K562 (cell line): ENCODE measurements at regions not wholly inside any gene's neighbourhood (a gene's known extent, or its start where the extent isn't known, plus 50 kb on each side); places are given as distances from the start of the nearest gene placed in this dataset.

Source experiments
- ATAC-seq: fragments of 200-7000 bp; cut with Tn5 transposase; 3 replicates; pipeline ENCODE4 v1.9.1; 2020; ENCODE audit warnings: moderate library complexity
- BruUV-seq: library from RNA; stranded (reverse); fragments of 400-500 nt; replicated peaks from 2 replicates; lab custom pipeline; 2021; lab: Mats Ljungman, UMichigan
- CTCF ChIA-PET: fragments of 300-600 bp; formaldehyde crosslinking; extraction: SDS; loops from one replicate; lab custom pipeline; 2021; ENCODE audit warnings: low intra/inter-chr PET ratio; lab: Yijun Ruan, JAX
- POLR2A ChIA-PET: fragments of 300-600, 350-650 bp; sonication (Branson Sonifier 250); formaldehyde crosslinking; extraction: SDS; loops from one replicate; lab custom pipeline; 2021; ENCODE audit warnings: antibody characterized with exemption, inconsistent platforms; lab: Yijun Ruan, JAX
- DNase-seq, 4 experiments: peaks; one replicate each; pipeline versions ENCODE4 v3.0.0 to v3.0.0-alpha.2; 2011 to 2018; ENCODE audit warnings: low spot score in 3 of 4, mixed read lengths in 3 of 4; ENCODE audit errors: extremely low read depth in 1 of 4
- FAIRE-seq: peaks from 2 replicates; lab custom pipeline; 2011; peaks lifted over from hg19 to GRCh38; lab: Jason Lieb, UNC
- H2AFZ ChIP-seq: 2 replicates; pipeline ENCODE4 v1.6.0; 2011; ENCODE audit warnings: low read depth, low read length, control low read depth, inconsistent platforms
- H3K27ac ChIP-seq: fragments of 200-600 bp; 3 replicates; pipeline ENCODE4 v1.8.0; 2011; ENCODE audit warnings: low read depth, mild to moderate bottlenecking, control low read depth, inconsistent platforms, low read length, moderate library complexity, mixed read lengths; ENCODE audit errors: extremely low read depth
- H3K27me3 ChIP-seq, 2 experiments: fragments of 300-600 bp in 1 of 2; 2 replicates in 1 of 2; 3 replicates in 1 of 2; pipeline versions ENCODE4 v1.6.0 to v1.8.0; 2011; ENCODE audit warnings: inconsistent platforms in 2 of 2, low read length in 2 of 2, mild to moderate bottlenecking in 1 of 2, mixed read lengths in 1 of 2, moderate library complexity in 1 of 2; ENCODE audit not compliant: control insufficient read depth in 2 of 2, insufficient read depth in 2 of 2
- H3K36me3 ChIP-seq: fragments of 300-600 bp; 3 replicates; pipeline ENCODE4 v1.8.0; 2011; ENCODE audit warnings: mild to moderate bottlenecking, low read length, inconsistent platforms; ENCODE audit not compliant: control insufficient read depth, insufficient read depth
- H3K4me1 ChIP-seq, 2 experiments: fragments of 200-600 bp in 1 of 2; replicated peaks in 1 of 2; 2 replicates in 1 of 2; 3 replicates in 1 of 2; pipeline versions ENCODE4 v1.5.1 to v1.8.0; 2011; ENCODE audit warnings: inconsistent platforms in 2 of 2, low read length in 2 of 2, mild to moderate bottlenecking in 1 of 2, mixed read lengths in 1 of 2, moderate library complexity in 1 of 2; ENCODE audit not compliant: control insufficient read depth in 2 of 2, insufficient read depth in 2 of 2
- H3K4me2 ChIP-seq: 2 replicates; pipeline ENCODE4 v1.6.1; 2011; ENCODE audit warnings: low read length, control low read depth, inconsistent platforms, mixed read lengths; ENCODE audit not compliant: insufficient read depth
- H3K4me3 ChIP-seq: fragments of 200-600 bp; sonication (generic), shearing (Covaris generic); 2 replicates; pipeline ENCODE4 v1.5.1; 2016; ENCODE audit warnings: control low read depth, inconsistent platforms
- H3K79me2 ChIP-seq: fragments of 200-600 bp; 3 replicates; pipeline ENCODE4 v1.8.0; 2011; ENCODE audit warnings: low read length, inconsistent platforms; ENCODE audit not compliant: control insufficient read depth, insufficient read depth
- H3K9ac ChIP-seq, 2 experiments: 2 replicates each; pipeline versions ENCODE4 v1.6.0 to v1.6.1; 2011; ENCODE audit warnings: low read depth in 2 of 2, low read length in 2 of 2, control low read depth in 1 of 2, inconsistent platforms in 1 of 2, mild to moderate bottlenecking in 1 of 2, mixed read lengths in 1 of 2; ENCODE audit not compliant: insufficient read depth in 1 of 2
- H3K9me1 ChIP-seq: one replicate; pipeline ENCODE4 v1.6.0; 2011; ENCODE audit warnings: inconsistent platforms, mild to moderate bottlenecking, low read length, moderate library complexity; ENCODE audit not compliant: control insufficient read depth, insufficient read depth
- H3K9me3 ChIP-seq: replicated peaks from 2 replicates; pipeline ENCODE4 v1.5.1; 2011; ENCODE audit warnings: low read depth, low read length, inconsistent platforms; ENCODE audit not compliant: control insufficient read depth, insufficient read depth
- H4K20me1 ChIP-seq: replicated peaks from 2 replicates; pipeline ENCODE4 v1.6.1; 2011; ENCODE audit warnings: low read length, inconsistent platforms, mixed read lengths; ENCODE audit not compliant: control insufficient read depth, insufficient read depth
- ATF2 ChIP-seq: sonication (generic); formaldehyde crosslinking; IDR thresholded peaks from 2 replicates; pipeline ENCODE4 v1.8.1; 2022; ENCODE audit warnings: missing genetic modification reagents
- BRD9 ChIP-seq: fragments of 450-650 bp; IDR thresholded peaks from 2 replicates; pipeline ENCODE4 v1.6.1; 2018; ENCODE audit warnings: low read depth; ENCODE audit not compliant: partially characterized antibody
- CBFB ChIP-seq: sonication (generic); formaldehyde crosslinking; IDR thresholded peaks from 2 replicates; pipeline ENCODE4 v1.4.0; 2020; ENCODE audit warnings: mild to moderate bottlenecking, missing genetic modification reagents
- CREB1 ChIP-seq, 2 experiments: sonication (generic) in 1 of 2; formaldehyde crosslinking in 1 of 2; IDR thresholded peaks; 2 replicates each; pipeline versions ENCODE4 v1.6.1 to v1.8.0; 2012 to 2022; ENCODE audit warnings: inconsistent platforms in 1 of 2, mild to moderate bottlenecking in 1 of 2, missing genetic modification reagents in 1 of 2, moderate library complexity in 1 of 2
- EP400 ChIP-seq: fragments of 450-650 bp; IDR thresholded peaks from 2 replicates; pipeline ENCODE4 v1.6.1; 2017; ENCODE audit warnings: antibody characterized with exemption, mild to moderate bottlenecking, moderate library complexity
- MXD1 ChIP-seq: fragments of 250-450 bp; sonication (Bioruptor Pico); IDR thresholded peaks from 2 replicates; pipeline ENCODE4 v1.8.0; 2021; ENCODE audit warnings: borderline replicate concordance, mild to moderate bottlenecking, moderate library complexity; ENCODE audit not compliant: poor library complexity, severe bottlenecking
- PCBP1 ChIP-seq: fragments of 200-400 bp; formaldehyde crosslinking; IDR thresholded peaks from 2 replicates; pipeline ENCODE4 v1.6.1; 2018; ENCODE audit warnings: mild to moderate bottlenecking, low read depth, low read length; ENCODE audit not compliant: poor library complexity, severe bottlenecking
- RCOR1 ChIP-seq, 2 experiments: IDR thresholded peaks; 2 replicates each; pipeline ENCODE4 v1.6.1; 2012; ENCODE audit warnings: low read depth in 2 of 2, low read length in 2 of 2, borderline replicate concordance in 1 of 2, improper control_type of control experiment in 1 of 2
- TEAD2 ChIP-seq: fragments of 450-650 bp; IDR thresholded peaks from 2 replicates; pipeline ENCODE4 v1.6.1; 2016; ENCODE audit warnings: missing genetic modification characterization, control low read depth, missing compliant biosample characterization
- ZNF140 ChIP-seq: fragments of 250-450 bp; sonication (Bioruptor Pico); IDR thresholded peaks from 2 replicates; pipeline ENCODE4 v1.8.0; 2021; ENCODE audit warnings: moderate library complexity, mild to moderate bottlenecking, inconsistent platforms
- ZNF24 ChIP-seq: fragments of 450-650 bp; IDR thresholded peaks from 2 replicates; pipeline ENCODE4 v1.6.1; 2016
- WGBS: fragments of 100-300 bp; shearing (Covaris generic); methylation state at CpG from one replicate; pipeline ENCODE4 v1.1.6; 2016; ENCODE audit warnings: low coverage, mixed read lengths; ENCODE audit not compliant: insufficient coverage; ENCODE audit errors: missing lambda C conversion rate; 5-methylcytosine and 5-hydroxymethylcytosine counted together
- in situ Hi-C: fragments of 300-500 bp; cut with MboI; formaldehyde crosslinking; loops from 4 replicates; pipeline ENCODE4 v1.15.0; 2018; ENCODE audit warnings: inconsistent platforms, mixed read lengths
- intact Hi-C: fragments of 100-400 bp; cut with micrococcal nuclease; formaldehyde crosslinking; loops from 2 replicates; pipeline ENCODE4 v1.14.2; 2022
- TF ChIP-seq, protein P1 (sequence below): fragments of 450-650 bp; formaldehyde crosslinking; IDR thresholded peaks from 2 replicates; pipeline ENCODE4 v1.4.0; 2020; ENCODE audit warnings: mild to moderate bottlenecking, moderate library complexity
- TF ChIP-seq, protein P2 (sequence below): fragments of 450-650 bp; conservative IDR thresholded peaks from 2 replicates; pipeline ENCODE4 v1.6.1; 2016; ENCODE audit warnings: missing genetic modification characterization, low read depth, mild to moderate bottlenecking, missing compliant biosample characterization, moderate library complexity

- TF ChIP-seq BRD9 (no peak), ZNF140 (CRISPR knock-in tag) (no peak)
- TF ChIP-seq, protein P1, sequence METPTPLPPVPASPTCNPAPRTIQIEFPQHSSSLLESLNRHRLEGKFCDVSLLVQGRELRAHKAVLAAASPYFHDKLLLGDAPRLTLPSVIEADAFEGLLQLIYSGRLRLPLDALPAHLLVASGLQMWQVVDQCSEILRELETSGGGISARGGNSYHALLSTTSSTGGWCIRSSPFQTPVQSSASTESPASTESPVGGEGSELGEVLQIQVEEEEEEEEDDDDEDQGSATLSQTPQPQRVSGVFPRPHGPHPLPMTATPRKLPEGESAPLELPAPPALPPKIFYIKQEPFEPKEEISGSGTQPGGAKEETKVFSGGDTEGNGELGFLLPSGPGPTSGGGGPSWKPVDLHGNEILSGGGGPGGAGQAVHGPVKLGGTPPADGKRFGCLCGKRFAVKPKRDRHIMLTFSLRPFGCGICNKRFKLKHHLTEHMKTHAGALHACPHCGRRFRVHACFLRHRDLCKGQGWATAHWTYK (CRISPR knock-in tag) = no peak
- TF ChIP-seq, all 486 proteins: peak for 0
These were observed 186.7 kb downstream of the RFC3 start (continued) for GRCh38 chr13:34004676-34005075.

DNA sequence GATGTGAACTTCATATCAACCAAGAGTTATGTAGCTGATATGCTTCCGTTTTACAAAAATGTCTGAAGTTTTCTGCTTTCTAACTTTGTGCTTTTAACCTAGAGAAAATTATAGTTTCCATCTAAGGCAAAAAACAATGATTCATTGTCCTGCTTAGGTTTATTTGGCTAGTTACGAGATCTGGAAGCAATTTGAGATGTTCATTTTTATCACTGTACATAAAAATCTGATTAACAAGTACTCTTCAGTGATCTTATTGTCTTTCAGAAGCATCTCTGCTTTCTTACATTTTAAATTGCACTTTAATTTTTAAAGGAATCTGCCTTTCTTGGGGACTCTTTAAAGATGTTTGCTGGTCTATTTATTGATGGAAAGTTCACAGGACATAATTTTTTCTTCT, 188.1 kb downstream of the RFC3 start:
- Histone ChIP-seq H3K27me3 (no peaks in the 10 kb centered on the region), H3K4me2 (no peak overlapping the region), H3K9me3 (no peaks in the 10 kb centered on the region), H4K20me1 (no peaks in the 10 kb centered on the region), H3K4me1 (no peaks in the 10 kb centered on the region), H3K79me2 (no peaks in the 10 kb centered on the region), H3K36me3 (no peaks in the 10 kb centered on the region), H2AFZ (no peak overlapping the region), H3K27ac (no peak overlapping the region), H3K9ac (no peak overlapping the region), H3K9me1 (no peaks in the 10 kb centered on the region), H3K4me3 (no peak overlapping the region)
- FAIRE-seq = no peak
- intact Hi-C loops (no loop called here), in situ Hi-C loops (no loop called here)
- WGBS = 0% methylated on average over 2 of the region's 2 CpGs
- no peak for TF ChIP-seq TEAD2 (tag)
- no peak for TF ChIP-seq ZNF24
- TF ChIP-seq ATF2 (CRISPR knock-in tag) = no peak
- no peak for TF ChIP-seq CREB1 (IDR thresholded peaks at IDR 0.05)
- TF ChIP-seq CREB1 (CRISPR knock-in tag; IDR thresholded peaks at IDR 0.05) = no peak
- TF ChIP-seq, protein P2, sequence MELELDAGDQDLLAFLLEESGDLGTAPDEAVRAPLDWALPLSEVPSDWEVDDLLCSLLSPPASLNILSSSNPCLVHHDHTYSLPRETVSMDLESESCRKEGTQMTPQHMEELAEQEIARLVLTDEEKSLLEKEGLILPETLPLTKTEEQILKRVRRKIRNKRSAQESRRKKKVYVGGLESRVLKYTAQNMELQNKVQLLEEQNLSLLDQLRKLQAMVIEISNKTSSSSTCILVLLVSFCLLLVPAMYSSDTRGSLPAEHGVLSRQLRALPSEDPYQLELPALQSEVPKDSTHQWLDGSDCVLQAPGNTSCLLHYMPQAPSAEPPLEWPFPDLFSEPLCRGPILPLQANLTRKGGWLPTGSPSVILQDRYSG (tag) = no peak
- TF ChIP-seq PCBP1 = no peak
- TF ChIP-seq CBFB (CRISPR knock-in tag) = no peak
- no peak for TF ChIP-seq RCOR1 (IDR thresholded peaks at IDR 0.05; ENCODE audit: borderline replicate concordance in 1 of 2, low read depth in 2 of 2, low read length in 2 of 2)
- TF ChIP-seq MXD1 (CRISPR knock-in tag) = no peak
- TF ChIP-seq EP400 = no peak
- CTCF ChIA-PET = no interaction called here
- POLR2A ChIA-PET = no interaction called here
- BruUV-seq = no TSS peak
- no peak for DNase-seq
- ATAC-seq = no peak
